Breast epithelium (tissue), 4 donors: ENCODE measurements at regions not wholly inside any gene's neighbourhood (a gene's known extent, or its start where the extent isn't known, plus 50 kb on each side); places are given as distances from the start of the nearest gene placed in this dataset.

Experiments used
- DNase-seq, 2 donors: peaks; one replicate each; pipeline ENCODE4 v3.0.0-alpha.2; 2019; ENCODE audit warnings: low spot score in 2 of 2
- H3K27ac ChIP-seq, 2 donors: fragments of 200-600 bp; sonication (generic) in 1 of 2; one replicate each; pipeline ENCODE4 v1.5.1; 2016 to 2019; ENCODE audit warnings: mild to moderate bottlenecking in 1 of 2
- H3K27me3 ChIP-seq, 2 donors: fragments of 200-600 bp; sonication (generic) in 1 of 2; one replicate each; pipeline versions ENCODE4 v1.5.1 to v1.6.0; 2017 to 2019; ENCODE audit warnings: control low read depth in 1 of 2, mild to moderate bottlenecking in 1 of 2
- H3K36me3 ChIP-seq: fragments of 200-600 bp; one replicate; pipeline ENCODE4 v1.5.1; 2019
- H3K4me1 ChIP-seq, 2 donors: fragments of 200-600 bp; sonication (generic); one replicate each; pipeline ENCODE4 v1.5.1; 2016 to 2019; ENCODE audit warnings: control low read depth in 1 of 2
- H3K4me3 ChIP-seq, 3 donors: fragments of 200-600 bp; sonication (generic); 1 replicate in 2 of 3; 2 replicates in 1 of 3; pipeline ENCODE4 v1.5.1; 2016 to 2019; ENCODE audit warnings: mild to moderate bottlenecking in 3 of 3, moderate library complexity in 2 of 3
- H3K9me3 ChIP-seq, 2 donors: fragments of 200-600 bp; sonication (generic) in 1 of 2; one replicate each; pipeline ENCODE4 v1.5.1; 2016 to 2019; ENCODE audit warnings: control low read depth in 1 of 2
- POLR2A ChIP-seq: fragments of 450-650 bp; IDR thresholded peaks from one replicate; pipeline ENCODE4 v1.6.1; 2016; ENCODE audit warnings: antibody characterized with exemption, mild to moderate bottlenecking, moderate library complexity
- POLR2AphosphoS5 ChIP-seq, 3 donors: sonication (generic); formaldehyde crosslinking; IDR thresholded peaks; one replicate each; pipeline ENCODE4 v1.6.1; 2017; ENCODE audit warnings: antibody characterized with exemption in 3 of 3
- intact Hi-C: fragments of 100-400 bp; cut with DNase I; formaldehyde crosslinking; loops from one replicate; pipeline ENCODE4 v1.15.1; 2023; ENCODE audit warnings: low total_unique reads
- TF ChIP-seq, protein P1 (sequence below), 3 donors: fragments of 450-650 bp; IDR thresholded peaks; one replicate each; pipeline ENCODE4 v1.5.1; 2016 to 2017; ENCODE audit warnings: antibody characterized with exemption in 3 of 3, mild to moderate bottlenecking in 3 of 3, moderate library complexity in 3 of 3

- peak overlapping the region; percentile 10 to 38 for H3K27ac ChIP-seq
- H3K36me3 ChIP-seq, result no peaks in the 10 kb centered on the region
- intact Hi-C loops, result no loop called here
- no peaks in the 10 kb centered on the region for H3K27me3 ChIP-seq
- H3K4me3 ChIP-seq, result no peak overlapping the region
- no peaks in the 10 kb centered on the region for H3K4me1 ChIP-seq
- no peak for DNase-seq
- TF ChIP-seq POLR2A (no peak), POLR2AphosphoS5 (IDR thresholded peaks at IDR 0.05) (no peak)
- TF ChIP-seq, protein P1, sequence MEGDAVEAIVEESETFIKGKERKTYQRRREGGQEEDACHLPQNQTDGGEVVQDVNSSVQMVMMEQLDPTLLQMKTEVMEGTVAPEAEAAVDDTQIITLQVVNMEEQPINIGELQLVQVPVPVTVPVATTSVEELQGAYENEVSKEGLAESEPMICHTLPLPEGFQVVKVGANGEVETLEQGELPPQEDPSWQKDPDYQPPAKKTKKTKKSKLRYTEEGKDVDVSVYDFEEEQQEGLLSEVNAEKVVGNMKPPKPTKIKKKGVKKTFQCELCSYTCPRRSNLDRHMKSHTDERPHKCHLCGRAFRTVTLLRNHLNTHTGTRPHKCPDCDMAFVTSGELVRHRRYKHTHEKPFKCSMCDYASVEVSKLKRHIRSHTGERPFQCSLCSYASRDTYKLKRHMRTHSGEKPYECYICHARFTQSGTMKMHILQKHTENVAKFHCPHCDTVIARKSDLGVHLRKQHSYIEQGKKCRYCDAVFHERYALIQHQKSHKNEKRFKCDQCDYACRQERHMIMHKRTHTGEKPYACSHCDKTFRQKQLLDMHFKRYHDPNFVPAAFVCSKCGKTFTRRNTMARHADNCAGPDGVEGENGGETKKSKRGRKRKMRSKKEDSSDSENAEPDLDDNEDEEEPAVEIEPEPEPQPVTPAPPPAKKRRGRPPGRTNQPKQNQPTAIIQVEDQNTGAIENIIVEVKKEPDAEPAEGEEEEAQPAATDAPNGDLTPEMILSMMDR (IDR thresholded peaks at IDR 0.05), result no peak
- H3K9me3 ChIP-seq, result no peaks in the 10 kb centered on the region
Observed at GRCh38 chr3:72306800-72307341, 521.9 kb upstream of the PROK2 start.

DNA sequence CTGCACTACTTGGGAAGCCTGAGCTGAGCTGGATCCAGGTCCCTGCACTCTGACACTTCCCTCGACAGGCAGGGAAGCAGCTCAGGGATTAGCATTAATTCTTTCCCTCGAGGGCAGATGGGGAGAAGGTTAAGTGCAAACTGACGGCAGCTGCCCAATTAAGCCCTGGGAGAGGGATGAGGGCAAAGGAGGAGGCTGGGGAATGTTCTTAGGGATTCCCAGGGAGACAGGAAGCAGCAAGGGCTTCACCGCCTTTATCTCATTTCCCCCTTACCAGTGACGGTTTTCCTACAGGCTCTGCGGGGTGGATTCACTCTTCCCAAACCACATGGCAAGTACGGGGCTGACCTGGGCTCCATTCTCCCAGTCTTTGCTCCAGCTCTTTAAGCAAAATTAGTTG lies 519.0 kb upstream of the PROK2 start:
- TF ChIP-seq POLR2A (no peak), POLR2AphosphoS5 (IDR thresholded peaks at IDR 0.05) (peak in 1 of 3 donors; percentile 30)
- TF ChIP-seq, protein P1 (IDR thresholded peaks at IDR 0.05), result no peak
- H3K27me3 ChIP-seq, result no peaks in the 10 kb centered on the region
- H3K9me3 ChIP-seq, result no peaks in the 10 kb centered on the region
- intact Hi-C loops, result no loop called here
- no peak for DNase-seq
- peak overlapping the region in 1 of 2 donors; percentile 38 for H3K27ac ChIP-seq
- no peaks in the 10 kb centered on the region for H3K36me3 ChIP-seq
- H3K4me3 ChIP-seq, result no peak overlapping the region
- H3K4me1 ChIP-seq, result no peaks in the 10 kb centered on the region

DNA sequence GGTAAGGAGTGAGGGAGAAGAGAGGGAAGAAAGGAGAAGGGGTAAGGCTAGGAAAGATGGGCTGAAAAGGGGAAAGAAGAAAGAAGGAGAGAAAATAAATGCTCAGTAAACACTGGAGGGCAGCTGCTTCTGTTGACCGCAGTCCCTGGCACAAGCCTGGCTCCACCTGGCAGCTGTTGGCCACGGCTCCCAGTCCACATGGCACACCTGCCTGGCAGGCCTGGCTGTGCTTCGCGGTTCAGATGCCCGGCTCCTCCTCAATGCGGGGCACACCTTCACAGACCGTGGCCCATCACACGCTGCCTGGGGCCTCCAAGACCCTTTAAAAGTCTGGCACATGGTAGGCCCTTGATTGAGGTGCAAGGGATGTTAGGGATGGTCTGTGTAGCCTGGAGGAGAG lies 516.8 kb upstream of the PROK2 start:
- Histone ChIP-seq H3K36me3 (no peaks in the 10 kb centered on the region), H3K27me3 (no peaks in the 10 kb centered on the region), H3K27ac (no peak overlapping the region), H3K4me1 (peaks cover 0 to 4% of the 10 kb centered on the region in 2 donors), H3K4me3 (no peak overlapping the region), H3K9me3 (no peaks in the 10 kb centered on the region)
- intact Hi-C loops, result no loop called here
- DNase-seq, result peak; percentile 50 to 76
- TF ChIP-seq POLR2A (no peak), POLR2AphosphoS5 (IDR thresholded peaks at IDR 0.05) (no peak)
- TF ChIP-seq, protein P1 (IDR thresholded peaks at IDR 0.05), result no peak

DNA sequence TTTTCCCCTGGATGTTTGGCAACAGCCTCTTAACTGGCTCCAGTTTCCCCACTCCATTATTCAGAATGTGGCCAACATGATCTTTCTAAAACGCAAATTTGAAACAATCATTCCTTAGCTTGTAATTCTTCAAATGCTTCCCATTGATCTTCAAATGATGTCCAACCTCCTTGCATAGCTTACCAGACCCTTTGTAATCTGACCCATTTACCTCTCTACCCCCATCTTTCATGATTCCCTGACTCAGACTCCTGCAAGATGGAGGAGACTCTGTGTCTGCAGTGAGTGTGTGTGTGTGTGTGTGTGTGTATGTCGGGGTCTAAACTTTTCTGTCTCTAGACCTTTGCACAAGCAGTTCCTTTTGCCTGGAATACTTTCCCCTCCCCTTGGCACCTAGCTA lies 515.7 kb upstream of the PROK2 start:
- no peaks in the 10 kb centered on the region for H3K9me3 ChIP-seq
- peaks cover 0 to 4% of the 10 kb centered on the region in 2 donors for H3K4me1 ChIP-seq
- no peak overlapping the region for H3K27ac ChIP-seq
- no peaks in the 10 kb centered on the region for H3K36me3 ChIP-seq
- no peak overlapping the region for H3K4me3 ChIP-seq
- no peaks in the 10 kb centered on the region for H3K27me3 ChIP-seq
- no peak for DNase-seq
- TF ChIP-seq POLR2AphosphoS5 (IDR thresholded peaks at IDR 0.05) (no peak), POLR2A (no peak)
- TF ChIP-seq, protein P1 (IDR thresholded peaks at IDR 0.05), result no peak
- intact Hi-C loops, result no loop called here

GRCh38 chr3:72299823-72300222 lies 514.9 kb upstream of the PROK2 start:
- Histone ChIP-seq H3K36me3 (no peaks in the 10 kb centered on the region), H3K4me3 (no peak overlapping the region), H3K27ac (no peak overlapping the region), H3K27me3 (no peaks in the 10 kb centered on the region), H3K4me1 (peaks cover 0 to 4% of the 10 kb centered on the region in 2 donors), H3K9me3 (no peaks in the 10 kb centered on the region)
- intact Hi-C loops, result no loop called here
- no peak for DNase-seq
- TF ChIP-seq, protein P1 (IDR thresholded peaks at IDR 0.05), result no peak
- no peak for TF ChIP-seq POLR2A
- TF ChIP-seq POLR2AphosphoS5 (IDR thresholded peaks at IDR 0.05), result no peak
